Fibroblast of skin of scalp (primary cell): ENCODE measurements at regions not wholly inside any gene's neighbourhood (a gene's known extent, or its start where the extent isn't known, plus 50 kb on each side); places are given as distances from the start of the nearest gene placed in this dataset.
"Not testable (repeated sequence)": the region's sequence is repeated elsewhere in the genome, so short reads cannot be mapped to it uniquely, and the experiment has no call there.

ENCODE experiments used
- DNase-seq: peaks from one replicate; pipeline ENCODE4 v3.0.0-alpha.2; 2013

GRCh38 chr16:56012482-56012811, 137.3 kb upstream of the CES5A start:
- no peak for DNase-seq

GRCh38 chr16:56011808-56012481, 136.8 kb upstream of the CES5A start:
- no peak for DNase-seq

- no peak for DNase-seq
These were observed 130.8 kb upstream of the CES5A start for GRCh38 chr16:56005958-56006357.

DNA sequence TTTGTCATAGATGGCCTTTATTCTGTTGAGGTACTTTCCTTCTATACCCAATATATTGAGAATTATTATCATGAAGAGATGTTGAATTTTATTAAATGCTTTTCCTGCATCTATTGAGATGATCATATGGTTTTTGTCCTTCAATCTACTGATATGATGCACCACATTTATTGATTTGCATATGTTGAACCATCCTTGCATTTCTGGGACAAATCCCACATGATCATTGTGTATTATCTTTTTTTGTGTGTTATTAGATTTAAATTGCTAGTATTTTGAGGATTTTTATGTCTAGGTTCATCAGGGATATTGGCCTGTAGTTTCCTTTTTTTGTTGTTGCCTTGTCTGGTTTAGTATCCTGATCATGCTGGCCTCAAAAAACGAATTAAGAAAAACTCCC, 124.5 kb upstream of the CES5A start:
- DNase-seq, result no peak

- DNase-seq, result no peak
These were observed 117.9 kb upstream of the CES5A start for GRCh38 chr16:55993088-55993487.

- DNase-seq, result no peak
These were observed 117.4 kb upstream of the CES5A start for GRCh38 chr16:55992551-55992950.

GRCh38 chr16:55991843-55992242, 116.7 kb upstream of the CES5A start:
- no peak for DNase-seq

- no peak for DNase-seq
These were observed 114.4 kb upstream of the CES5A start for GRCh38 chr16:55989569-55989907.

- DNase-seq, result not testable (repeated sequence)
These were observed 113.8 kb upstream of the CES5A start for GRCh38 chr16:55988850-55989568.

DNA sequence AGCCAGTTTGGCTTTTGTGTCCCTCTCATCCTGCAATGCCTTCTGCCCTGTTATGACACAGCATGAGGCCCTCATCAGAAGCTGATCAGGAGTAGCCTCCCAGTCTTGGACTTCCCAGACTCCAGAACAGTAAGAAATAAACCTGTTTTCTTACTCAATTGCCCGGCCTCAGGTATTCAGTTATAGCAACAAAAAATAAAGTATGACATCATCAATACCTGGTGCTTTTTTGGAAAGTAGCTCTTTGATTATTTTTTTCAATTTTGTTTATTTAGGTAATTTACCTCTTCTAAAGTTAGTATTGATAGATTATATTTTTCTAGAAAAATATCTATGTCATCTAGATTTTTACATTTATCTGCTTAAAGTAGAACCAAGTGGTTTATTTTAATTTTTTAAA, 112.8 kb upstream of the CES5A start:
- no peak for DNase-seq

- DNase-seq, result no peak
These were observed 107.4 kb upstream of the CES5A start for GRCh38 chr16:55982597-55982996.

DNA sequence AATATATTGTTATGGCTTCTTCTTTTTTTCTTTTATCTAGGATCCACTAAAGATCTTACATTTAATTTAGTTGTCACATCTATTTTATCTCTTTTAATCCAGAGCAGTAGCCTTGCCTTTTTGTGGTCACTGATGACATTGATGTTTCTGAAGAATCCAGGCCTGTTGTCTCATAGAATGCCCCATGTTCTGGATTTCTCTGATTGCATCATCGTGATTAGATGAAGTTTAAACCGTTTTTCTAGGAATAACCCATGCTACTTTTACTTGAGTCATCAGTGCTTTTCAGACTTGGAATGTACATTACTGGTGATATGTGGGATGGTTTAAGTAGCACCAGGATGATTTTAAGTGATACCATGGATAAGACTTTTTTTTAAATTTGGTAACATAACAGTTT, 106.4 kb upstream of the CES5A start:
- peak; percentile 5 for DNase-seq

DNA sequence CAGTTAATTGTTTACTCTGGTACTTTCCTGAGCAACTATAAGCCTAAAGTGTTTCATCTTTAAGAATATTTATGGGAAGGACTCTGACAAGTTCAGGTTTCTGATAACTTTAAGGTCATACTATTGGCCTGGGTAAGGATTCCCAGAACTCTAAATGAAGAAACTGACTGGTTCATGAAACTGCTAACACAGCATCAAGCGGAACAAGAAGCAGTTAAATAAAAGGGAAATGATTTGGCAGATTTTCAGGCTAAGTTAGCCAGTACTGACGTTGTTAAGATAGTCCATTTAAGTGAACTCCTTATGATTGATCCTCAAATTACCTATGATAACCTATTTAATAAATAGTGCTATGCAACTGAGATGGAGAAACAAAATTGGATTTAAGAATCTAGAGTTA, 101.6 kb upstream of the CES5A start:
- DNase-seq, result no peak

- DNase-seq, result no peak
These were observed 96.3 kb upstream of the CES5A start for GRCh38 chr16:55971447-55971846.

DNA sequence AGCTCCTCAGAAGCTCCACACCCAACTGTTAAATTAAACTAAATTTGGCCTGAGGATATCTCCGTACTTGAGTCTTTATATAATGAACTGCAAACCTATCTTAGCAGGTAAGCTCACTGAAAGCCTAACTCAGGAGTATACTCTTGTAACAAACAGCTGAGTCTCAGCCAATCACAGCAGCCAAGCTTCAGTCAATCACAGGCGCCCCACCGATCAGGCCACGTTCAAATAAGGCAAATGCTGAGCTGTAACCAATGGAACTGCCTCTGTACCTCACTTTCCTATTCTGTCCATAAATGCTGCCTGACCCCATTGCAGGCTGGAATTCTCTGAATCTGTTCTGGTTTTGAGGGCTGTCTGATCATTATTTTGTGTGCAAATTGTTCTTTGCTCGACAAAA, 93.0 kb upstream of the CES5A start:
- no peak for DNase-seq

DNA sequence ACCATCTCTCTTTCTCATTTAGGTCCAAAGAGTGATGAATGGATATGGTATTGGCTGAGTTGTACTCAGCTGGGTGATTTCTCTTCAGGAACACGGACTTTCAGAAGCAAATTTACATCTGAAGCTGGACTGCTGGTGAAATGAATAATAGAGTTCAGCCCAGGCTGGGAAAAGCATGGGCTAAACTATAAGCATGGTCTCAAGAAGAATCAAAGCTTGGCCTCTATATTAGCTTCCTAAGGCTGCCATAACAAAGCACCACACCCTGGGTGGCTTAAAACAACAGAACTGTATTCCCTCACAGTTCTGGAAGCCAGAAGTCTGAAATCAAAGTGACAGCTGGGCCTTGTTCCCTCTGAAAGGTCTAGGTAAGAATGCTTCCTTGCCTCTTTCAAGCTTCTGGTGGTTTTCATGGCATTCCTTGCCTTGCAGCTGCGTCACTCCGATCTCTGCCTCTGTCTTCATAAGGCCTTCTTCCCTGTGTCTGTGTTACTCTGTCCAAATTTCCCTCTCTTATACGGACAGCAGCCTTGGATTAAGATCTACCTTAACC, 89.8 kb upstream of the CES5A start:
- DNase-seq, result no peak

- no peak for DNase-seq
These were observed 80.7 kb upstream of the CES5A start for GRCh38 chr16:55955845-55956244.

DNA sequence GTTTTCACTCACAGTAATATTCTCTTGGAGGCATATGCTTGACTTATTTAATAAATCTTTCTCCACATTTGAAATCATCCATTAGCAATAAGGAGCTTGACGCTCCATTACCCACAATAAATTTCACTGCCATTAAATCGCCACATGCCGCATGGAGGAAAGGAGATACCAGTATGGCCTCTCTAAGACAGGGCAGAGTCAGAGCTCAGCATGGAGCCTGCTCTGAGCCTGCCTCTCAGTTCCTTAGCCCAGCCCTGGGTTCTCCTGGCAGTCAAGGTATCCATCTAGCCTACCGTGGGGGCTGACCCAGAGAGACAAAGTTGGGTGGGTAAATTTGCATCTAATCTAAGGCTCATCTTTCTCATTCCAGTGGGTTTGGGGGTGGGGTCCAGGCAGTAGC, 80.3 kb upstream of the CES5A start:
- DNase-seq, result no peak

GRCh38 chr16:55954906-55955305, 79.7 kb upstream of the CES5A start:
- DNase-seq, result no peak

GRCh38 chr16:55949518-55949917, 74.3 kb upstream of the CES5A start:
- DNase-seq, result peak; percentile 49

- no peak for DNase-seq
These were observed 73.1 kb upstream of the CES5A start for GRCh38 chr16:55948230-55948629.

GRCh38 chr16:55947366-55947765, 72.2 kb upstream of the CES5A start:
- DNase-seq, result no peak

DNA sequence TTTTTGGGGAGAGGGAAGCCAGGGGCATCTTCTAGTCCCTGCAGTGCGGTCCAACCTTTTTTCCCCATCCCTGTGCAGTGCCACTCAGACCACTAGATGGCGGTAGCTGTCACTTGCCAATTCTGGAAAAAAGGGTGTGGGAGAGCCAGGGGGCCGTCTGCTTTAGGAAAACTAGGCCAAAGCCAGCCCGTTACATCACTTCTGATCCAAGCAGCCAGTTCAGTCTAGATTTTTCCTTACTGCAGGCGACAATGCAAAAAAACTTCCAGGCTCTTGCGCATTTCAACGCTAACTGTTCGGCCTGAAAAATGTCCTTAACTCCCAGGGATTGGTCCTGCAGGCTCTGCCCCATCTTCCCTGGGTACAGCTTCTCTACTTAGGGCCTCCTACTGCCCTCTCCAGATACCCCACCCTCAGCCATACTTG, 69.2 kb upstream of the CES5A start:
- peak; percentile 79 for DNase-seq

- peak; percentile 64 for DNase-seq
These were observed 68.1 kb upstream of the CES5A start for GRCh38 chr16:55943267-55943666.

- DNase-seq, result no peak
These were observed 67.6 kb upstream of the CES5A start for GRCh38 chr16:55942821-55943220.
